ENCODE measurements at regions not wholly inside any gene's neighbourhood (a gene's known extent, or its start where the extent isn't known, plus 50 kb on each side); places are given as distances from the start of the nearest gene placed in this dataset.
A peak's percentile ranks its signal among the peaks of the same experiment; 100 is the strongest.

DNA sequence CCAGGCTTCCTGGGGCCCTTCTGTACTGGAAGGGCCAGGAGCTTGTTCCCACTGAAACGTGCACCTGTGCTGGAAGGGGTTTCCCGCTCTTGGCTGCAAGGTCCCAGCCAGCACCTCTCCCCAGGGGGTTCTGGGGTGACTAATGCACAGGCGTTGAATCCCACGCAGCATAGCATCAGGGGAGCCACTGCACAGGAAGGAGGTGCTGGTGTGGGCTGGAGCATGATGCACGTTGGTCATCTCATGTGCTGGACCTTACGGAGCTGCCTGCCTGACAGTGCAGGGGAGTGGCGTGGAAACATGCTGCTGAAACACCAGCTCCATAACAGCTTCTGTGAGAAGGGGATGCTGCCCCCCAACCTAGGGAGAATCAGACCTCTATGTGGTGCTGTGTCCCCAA is 623.0 kb downstream of the AACS start:
- no peak for DNase-seq

GRCh38 chr12:125688881-125689280 is 623.6 kb downstream of the AACS start:
- DNase-seq = no peak

DNA sequence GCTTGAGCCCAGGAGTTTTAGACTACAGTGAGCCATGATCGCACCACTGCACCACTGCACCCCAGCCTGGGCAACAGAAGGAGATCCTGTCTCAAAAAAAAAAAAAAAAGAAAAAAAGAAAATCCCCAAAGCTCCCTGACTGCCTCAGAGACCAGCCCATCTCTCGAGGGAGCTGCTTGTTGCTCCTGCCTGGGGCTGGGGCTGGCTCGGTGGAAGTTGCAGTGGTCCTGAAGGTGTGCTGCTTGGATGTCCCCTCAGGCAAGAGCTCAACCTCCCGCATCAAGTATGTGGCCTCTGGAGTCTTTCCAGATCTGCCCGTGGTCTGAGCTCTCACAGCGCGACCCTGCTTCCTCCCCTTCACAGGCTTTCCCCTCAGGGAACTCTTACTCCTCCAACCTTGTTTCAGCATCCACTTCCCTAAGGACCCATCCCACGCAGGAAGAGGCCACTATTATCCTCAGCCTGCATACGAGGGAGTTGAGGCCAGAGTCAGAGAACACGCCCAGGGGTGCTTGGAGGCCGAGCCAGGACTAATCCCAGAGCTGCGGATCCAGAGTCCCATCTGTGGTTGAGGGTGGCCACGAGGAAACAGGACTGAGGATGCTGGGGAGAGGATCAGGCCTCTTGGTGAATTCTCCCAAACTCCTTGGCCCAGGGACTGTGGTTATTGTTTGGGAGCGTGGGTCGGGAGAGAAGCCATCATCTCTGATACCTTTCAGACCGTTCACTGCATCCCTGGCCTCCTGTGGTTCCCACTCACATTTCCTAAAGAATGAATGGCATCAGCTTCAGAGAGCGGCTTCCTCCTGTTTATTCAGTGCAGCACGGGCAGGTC is 624.6 kb downstream of the AACS start:
- no peak for DNase-seq

GRCh38 chr12:125690841-125691240 is 625.6 kb downstream of the AACS start:
- DNase-seq = no peak

DNA sequence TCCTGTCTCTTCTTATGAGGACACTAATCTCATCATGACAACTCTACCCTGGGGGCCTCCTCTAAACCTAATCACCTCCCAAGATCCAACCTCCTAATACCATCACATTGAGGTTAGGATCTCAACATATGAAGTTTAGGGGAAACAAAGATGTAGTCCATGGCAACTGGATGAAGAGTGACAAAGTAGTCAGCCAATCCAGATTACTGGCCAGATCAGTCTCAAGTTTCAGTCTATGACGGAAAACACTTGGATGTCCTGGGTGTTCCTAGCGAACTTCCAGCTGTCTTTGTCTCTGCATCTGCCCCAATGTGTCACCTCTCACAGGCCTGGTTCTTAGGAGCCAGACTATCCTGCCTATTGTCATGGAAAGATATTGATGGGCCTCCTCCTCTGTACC is 630.8 kb downstream of the AACS start:
- no peak for DNase-seq

GRCh38 chr12:125704803-125705202 is 639.6 kb downstream of the AACS start:
- no peak for DNase-seq

GRCh38 chr12:125720961-125721360 is 655.7 kb downstream of the AACS start:
- no peak for DNase-seq

DNA sequence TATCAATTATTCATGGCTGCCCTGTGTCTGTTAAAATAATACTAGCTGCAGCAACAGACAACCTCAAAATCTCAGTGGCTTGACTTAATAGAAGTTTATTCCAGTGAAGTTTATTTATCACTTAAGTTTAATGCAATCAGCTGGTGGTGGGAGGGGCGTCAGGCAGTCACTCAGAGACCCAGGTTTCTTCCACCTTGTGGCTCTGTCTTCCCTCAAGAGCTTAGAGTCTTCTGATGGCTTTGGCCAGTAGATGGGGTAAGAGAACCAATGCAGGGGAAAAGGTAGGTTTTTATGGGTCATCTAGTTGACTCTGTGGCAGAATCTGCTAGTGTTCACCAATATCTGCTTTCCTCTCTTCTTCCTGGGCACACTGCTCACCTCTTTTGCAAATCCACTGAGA is 668.9 kb downstream of the AACS start:
- DNase-seq = peak; percentile 1

DNA sequence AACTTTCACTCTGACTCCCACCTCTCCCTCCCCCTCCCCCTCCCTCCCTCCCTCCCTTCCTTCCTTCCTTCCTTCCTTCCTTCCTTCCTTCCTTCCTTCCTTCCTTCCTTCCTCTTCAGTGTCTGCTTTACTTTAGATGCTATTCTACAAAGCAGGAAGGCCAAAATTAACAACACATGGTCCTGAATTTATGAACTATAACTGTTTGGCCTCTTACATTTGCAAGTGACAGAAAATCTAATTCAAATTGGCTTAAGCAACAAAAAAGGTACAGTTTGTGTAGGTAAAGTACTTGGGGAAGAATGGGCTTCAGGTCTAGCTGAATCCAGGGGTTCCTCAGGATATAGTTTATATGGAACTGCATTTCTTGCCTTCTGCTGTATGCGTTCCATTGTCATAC is 673.0 kb downstream of the AACS start:
- DNase-seq = no peak

DNA sequence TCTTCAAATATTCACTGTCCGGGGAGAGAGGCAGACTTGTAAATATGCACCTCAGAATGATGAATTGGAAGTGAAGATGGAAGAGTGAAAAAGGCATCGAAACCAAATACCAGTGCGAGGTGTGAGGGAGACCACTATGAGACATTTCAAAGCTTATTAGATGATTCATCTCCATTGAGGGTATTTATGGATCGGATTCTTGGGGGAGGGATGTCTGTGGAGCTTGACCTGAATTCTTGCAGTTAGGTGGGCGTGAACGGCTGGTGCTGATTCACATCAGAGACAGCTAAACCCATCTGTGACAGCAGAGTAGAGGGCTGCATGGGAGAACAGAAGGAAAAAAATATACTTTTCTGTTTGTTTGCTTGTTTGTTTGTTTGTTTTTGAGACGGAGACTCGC is 677.2 kb downstream of the AACS start:
- no peak for DNase-seq

DNA sequence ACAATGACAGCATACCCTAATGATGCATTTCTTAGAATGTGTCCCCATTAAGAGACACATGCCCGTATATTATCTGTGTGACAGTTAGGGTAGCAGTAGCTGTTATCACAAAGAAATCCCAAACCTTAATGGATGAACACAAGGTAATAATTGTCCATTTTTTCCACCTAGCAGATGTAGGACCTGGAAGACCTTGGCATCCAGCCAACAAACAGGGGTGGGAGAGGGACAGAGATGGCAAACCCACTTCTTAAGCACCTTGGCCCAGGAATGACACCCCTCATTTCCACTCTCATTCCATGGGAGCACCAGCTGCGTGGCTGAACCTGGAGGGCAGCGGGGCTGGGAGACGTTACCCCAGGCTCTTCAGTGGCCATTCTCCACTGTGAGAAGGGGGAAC is 679.0 kb downstream of the AACS start:
- DNase-seq = no peak

DNA sequence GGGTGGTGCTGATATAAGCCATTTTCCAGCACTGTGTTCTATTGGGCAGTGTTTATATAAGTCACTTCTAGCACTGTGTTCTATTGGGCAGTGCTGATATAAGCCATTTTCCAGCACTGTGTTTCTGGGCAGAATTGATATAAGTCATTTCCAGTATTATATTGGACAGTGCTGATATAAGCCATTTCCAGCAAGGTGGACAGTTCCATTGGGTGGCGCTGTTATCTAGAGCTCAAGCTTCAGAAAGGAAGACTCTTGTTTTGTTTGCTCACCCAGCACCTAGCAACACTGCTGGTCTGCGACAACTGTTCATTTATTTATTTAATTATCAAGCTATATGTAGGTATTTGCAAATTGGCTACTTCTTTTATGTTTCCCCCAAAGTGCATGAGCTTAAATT is 690.3 kb downstream of the AACS start:
- DNase-seq = no peak

DNA sequence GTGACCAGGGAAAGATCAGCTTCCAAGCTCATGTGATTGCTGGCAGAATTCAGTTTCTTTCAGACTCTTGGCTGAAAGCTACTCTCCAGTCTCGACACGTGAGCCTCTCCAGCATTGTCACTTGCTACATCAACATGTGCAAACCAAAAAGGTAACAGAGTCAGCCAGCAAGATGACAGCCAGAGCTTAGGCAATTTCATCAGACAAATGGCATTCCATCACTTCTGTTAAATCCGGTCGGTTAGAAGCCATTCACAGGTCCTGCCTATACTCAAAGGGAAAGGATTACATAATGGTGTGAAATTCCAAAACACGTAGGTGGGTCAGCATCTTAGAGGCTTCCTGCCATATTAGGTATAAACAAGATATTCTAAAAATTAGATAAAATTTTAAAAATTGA is 700.9 kb downstream of the AACS start:
- DNase-seq = no peak

DNA sequence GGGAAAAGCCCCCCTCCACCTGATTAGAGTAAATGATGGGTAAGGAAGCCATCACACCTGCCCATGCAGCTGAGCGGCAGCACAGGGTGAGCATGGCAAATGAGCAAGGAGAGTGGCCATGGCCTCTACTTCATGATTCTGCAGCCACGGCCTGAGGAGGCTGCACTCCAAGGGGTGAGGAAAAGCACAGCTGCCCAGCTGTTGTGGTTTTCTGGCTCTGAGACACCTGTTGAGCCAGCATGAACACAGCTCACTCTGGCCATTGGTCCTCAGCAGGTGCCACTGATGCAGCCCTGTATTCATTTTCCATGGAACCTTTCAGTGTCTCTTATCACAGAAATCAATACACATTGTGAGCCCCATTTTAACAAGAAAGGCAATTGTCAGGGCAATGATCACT is 707.2 kb downstream of the AACS start:
- DNase-seq = no peak

GRCh38 chr12:125773033-125773640 is 707.9 kb downstream of the AACS start:
- DNase-seq = peak; percentile 23

- DNase-seq = no peak
Measured at GRCh38 chr12:125775507-125775906, 710.3 kb downstream of the AACS start.

GRCh38 chr12:125776212-125776611 is 711.0 kb downstream of the AACS start:
- DNase-seq = no peak

GRCh38 chr12:125786143-125786542 is 720.9 kb downstream of the AACS start:
- DNase-seq = no peak

- DNase-seq = no peak
Measured at GRCh38 chr12:125794401-125794800, 729.2 kb downstream of the AACS start.

DNA sequence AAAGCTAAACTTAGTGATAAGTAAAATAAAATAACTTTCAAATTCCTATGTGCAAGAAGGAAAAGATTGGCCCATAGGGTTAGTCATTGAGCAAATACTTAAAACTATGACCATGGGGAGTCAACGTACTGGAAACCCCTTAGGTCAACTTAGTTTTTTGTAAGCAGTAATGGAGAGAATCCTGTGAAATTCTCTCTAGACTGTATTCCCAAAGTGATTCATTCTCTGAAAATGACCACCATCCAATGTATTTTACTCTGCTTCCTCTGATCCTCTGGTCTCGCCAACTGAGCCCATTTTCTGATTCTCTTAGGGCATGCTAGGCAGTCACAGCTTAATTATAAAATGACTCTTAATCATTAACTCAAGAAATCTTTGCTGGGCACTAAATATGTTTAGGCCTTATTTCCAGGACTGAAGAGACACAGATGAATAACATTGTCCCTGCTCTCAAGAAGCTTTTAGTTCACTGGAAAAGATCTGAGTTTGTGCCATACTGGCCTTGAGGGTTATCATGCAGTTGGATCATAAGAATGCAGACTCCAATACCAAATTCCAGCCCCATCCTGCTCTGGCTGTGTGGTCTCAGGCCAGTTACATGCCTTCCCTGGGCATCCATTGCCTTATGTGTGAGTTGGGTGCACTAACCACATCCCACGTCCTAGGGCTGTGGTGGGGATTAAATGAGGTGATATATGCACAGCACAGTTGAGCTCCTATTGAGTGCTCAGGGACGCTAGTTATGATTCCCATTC is 732.4 kb downstream of the AACS start:
- no peak for DNase-seq

- no peak for DNase-seq
Measured at GRCh38 chr12:125804660-125805059, 739.4 kb downstream of the AACS start.

GRCh38 chr12:125824276-125824675 is 759.0 kb downstream of the AACS start:
- DNase-seq = no peak

GRCh38 chr12:125835852-125836251 is 770.6 kb downstream of the AACS start:
- no peak for DNase-seq

DNA sequence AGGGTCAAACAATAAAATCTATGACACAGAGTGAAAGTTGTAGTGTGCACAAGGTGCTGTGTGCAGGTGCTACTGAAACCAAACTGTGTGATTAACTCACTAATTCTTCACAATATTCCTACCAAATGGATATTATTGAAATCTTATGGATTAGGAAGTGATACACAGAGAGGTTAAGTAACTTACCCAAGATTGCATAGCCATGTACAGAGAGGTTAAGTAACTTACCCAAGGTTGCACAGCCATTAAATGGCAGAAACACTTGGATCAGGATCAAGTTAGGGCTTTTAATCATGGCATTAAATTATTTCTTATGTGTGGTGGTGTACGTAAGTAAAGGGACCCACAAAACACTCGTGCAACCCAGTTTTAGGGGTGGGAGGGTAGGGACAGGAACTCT is 771.4 kb downstream of the AACS start:
- DNase-seq = no peak
